Activated CD4-positive, CD25-positive, alpha-beta regulatory T cell treated with anti-CD3 and anti-CD28 coated beads, Interleukin-2, amount 50 U/mL, for 16 hours (primary cell): ENCODE measurements at regions not wholly inside any gene's neighbourhood (a gene's known extent, or its start where the extent isn't known, plus 50 kb on each side); places are given as distances from the start of the nearest gene placed in this dataset.
"Not testable (repeated sequence)": the region's sequence is repeated elsewhere in the genome, so short reads cannot be mapped to it uniquely, and the experiment has no call there.

Experiments used
- DNase-seq: peaks from one replicate; pipeline ENCODE4 v3.0.0-alpha.2; 2020; ENCODE audit warnings: low read depth, low spot score

DNA sequence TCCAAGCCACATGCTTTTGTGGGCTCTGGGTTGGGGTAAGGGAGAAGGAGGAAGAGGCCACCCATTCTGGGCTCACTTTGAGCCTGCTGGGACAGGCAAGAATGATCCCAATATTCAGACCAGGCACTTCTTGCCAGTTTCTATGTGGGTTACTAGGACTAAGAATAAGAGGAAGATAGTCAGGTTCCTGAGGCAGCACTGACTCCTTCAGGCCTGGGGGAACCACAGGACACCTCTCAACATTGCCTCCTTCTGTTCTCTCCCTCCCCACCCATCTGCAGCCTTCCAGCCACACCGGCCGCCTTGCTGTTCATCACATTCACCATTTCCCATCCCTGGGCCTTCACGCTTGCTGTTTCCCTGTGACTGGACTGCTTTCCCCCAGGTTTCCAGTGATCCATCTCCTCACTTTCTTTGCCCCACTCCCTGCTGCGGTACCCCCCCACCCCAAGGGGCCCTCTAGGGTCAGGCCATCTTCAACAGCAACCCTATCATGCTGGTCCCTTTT is 69.2 kb upstream of the SIRPA start:
- no peak for DNase-seq

DNA sequence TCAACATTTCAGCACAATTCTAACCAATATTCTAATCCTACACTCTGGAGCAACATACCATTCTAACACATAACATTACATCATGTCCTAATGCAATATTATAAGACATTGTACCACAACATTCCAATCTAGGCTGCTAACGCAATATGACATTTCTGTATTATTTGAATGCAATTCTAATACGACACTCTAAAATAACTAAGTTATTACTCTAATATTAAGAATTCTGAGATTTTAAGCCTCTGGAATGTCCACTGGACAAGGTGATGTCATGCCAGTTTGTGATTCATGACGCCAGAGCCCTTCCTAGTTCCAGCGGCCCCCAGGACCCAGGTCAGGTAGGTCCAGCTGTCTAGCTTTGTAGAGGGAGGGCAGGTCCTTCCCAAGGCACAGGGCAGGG is 69.7 kb upstream of the SIRPA start:
- no peak for DNase-seq

DNA sequence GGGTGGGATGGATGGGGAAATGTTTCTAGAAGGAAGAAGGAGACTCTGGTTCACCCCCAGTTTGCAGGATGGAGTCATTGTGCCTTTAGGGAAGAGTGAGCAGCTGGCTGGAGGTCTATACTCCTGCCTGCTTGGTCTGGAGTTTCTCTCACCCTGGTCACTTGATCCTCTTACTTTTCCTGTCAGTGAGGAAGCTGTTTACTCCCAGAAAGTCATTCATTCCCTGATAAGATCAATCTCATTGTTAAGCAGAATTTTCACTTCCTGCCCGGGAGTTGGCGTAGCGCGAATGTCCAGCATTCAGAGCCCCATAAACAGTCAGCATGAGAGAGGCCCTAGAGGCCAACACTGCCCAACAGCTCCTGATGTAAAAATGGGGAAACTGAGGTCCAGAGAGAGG is 70.4 kb upstream of the SIRPA start:
- no peak for DNase-seq

DNA sequence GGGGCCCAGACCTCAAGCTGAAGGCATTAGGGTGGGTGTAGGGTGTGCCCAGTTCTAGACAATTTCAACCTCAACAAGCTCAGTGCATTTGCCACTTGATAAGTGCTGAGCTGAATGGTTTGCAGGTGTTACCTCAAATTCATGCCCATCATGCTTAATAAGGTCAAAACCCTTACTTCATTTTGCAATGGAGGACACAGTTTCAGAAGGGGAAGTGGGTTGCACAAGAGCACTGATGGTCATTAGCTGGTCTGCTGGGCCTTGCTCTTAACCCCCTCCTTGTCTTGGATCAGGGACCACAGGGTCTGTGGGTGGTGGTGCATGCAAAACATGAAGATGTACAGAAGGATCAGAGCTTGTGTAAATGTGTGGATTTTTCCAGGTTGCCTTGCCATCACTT is 71.0 kb upstream of the SIRPA start:
- no peak for DNase-seq

DNA sequence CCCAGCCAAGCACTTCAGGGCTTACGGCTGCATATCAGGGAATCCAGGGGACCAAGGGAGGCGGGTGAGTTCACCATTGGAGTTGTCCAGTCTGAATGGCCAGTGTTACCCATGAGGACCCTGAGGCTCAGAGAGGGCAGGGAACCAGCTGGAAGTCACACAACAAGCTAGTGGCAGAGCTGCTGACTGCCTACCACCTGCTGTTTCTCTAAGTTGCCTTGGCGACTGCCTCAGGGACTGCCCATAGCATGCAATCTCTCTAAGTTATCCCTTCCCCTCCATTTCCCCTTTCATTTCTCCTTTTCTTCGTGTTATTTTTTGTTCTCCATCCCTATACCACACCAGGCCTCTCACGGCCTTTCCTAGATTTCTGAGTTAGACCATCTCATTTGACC is 71.8 kb upstream of the SIRPA start:
- DNase-seq, result no peak

DNA sequence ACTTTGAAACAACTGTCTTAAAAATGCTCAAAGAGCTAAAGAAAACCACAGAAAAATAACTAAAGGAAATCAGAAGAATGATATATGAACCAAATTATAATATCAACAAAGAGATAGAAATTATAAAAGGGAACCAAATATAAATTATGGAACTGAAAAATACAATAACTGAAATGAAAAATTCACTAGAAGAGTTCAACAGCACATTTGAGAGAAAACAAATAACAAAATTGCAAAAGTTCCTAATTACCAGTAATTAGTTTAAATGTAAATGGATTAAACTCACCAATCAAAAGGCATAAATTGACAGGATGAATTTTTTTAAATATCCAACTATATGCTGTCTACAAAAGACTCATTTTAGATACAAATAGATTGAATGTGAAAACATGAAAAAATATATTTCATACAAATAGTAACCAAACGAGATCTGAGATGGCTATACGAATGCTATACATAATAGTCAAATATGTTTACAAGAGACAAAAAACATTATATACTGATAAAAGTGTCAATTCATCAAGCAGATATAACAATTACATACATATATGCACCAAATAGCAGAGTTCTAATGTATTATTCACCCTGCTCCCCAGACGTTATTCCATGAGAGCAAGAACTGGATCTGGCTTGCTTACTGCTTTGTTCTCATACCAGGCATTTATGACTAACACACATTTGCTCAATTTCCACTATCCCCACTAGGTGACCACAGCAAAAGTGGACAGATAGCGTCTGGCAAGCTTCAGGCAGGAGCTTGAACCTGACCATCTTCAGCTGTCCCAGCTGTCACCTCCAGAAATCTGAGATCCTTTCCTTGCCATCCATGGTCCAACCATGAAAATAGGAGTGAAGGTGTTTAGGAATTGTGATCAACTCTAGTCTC is 72.4 kb upstream of the SIRPA start:
- no peak for DNase-seq

DNA sequence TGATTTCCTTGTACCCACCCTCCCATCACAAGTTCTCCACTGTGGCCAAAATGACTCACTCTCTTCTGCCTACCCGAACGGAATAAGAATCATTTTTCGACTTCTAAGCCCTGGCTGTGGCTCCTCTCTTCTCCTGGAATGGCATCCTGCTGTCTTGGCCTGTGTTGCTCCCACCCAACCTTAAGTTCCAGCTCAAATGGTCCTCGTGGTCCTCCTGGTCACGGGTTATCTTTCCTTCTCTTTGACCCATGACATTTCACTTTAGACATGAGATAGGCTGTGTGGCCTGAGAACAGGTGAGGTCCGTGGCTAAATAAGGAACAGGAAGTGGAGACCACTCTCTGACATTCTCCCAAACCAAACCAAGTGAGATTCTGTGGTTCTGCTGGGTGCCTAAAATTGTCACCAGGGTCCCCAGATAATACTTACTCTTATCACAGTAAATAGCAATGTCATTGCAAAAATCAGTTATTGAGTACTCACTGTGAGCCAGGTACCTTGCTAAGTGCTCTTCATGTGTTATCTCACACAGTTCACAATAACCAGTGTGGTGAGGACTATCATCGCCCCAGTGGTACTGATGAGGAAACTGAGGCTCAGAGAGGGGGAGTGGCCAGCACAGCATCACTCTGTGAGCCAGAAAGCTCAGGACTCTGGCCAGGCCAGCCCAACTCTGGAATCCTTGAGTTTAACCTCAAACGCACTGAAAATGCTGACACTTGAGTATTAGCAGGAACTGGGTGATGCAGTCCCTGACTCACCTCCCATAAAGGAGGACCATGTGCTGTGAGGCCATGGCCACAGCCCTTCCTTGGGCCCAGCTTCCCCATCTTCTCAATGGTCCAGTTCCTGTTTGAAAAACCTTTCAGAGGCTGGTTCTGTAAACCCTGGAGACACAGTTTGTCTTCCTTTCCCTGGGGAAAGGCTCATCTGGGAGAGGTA is 74.8 kb upstream of the SIRPA start:
- DNase-seq, result no peak

DNA sequence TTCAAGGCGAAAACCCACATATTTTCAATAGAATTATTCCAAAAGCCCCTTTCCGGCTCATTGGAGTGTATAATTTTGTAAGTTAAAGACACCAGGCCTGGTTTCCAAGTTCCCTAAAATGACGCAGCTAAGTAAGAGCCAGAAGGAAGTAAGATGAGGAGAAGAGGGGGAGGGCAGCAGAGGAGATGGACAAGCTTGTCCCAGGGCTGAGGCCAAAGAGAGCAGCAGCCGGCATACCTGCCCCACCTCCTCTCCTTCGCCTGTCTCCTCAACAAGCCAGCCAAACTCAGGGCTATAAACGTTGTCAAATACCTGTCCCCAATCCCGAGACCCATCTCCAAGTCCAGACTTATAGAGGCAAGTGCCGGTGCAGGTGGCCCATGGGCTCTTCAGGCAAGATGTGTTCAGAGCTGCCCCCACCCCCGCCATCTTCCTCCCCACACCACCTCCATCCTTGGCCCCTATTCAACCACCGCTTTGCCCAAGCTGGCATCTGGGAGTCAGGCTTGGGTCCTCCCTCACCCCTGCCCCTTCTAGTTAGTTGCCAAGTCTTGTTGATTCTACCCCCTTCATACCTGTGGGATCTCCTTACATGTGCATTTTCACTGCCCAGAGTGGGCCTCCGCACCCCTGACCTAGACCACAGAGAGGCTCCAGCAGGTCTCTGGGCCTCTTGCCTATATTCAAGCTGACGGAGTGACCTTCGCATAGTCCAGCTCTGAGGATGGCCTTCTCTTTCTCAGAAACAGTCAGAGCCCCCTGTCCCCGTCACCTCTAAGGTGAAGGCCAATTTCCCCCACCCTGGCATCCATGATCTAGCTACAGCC is 75.7 kb upstream of the SIRPA start:
- no peak for DNase-seq

DNA sequence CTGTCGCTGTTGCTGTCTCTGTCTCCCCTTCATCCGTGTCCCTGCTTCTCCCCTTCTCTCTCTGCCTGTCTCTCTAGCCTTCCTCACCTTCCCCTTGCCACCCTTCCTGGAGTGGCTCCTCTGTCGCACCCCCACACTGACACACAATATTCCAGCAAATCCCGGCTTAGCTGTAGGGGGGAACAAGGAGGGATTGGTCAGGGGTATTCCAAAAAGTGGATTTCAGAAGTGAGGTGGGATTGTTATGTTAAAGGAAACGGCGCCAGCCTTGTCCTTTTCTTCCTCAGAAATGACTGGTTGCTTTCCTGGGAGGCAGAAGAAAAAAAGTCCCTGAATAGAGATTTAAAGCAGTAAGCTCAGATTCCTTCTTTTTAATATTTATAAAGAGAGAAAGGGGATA is 76.3 kb upstream of the SIRPA start:
- DNase-seq, result no peak

DNA sequence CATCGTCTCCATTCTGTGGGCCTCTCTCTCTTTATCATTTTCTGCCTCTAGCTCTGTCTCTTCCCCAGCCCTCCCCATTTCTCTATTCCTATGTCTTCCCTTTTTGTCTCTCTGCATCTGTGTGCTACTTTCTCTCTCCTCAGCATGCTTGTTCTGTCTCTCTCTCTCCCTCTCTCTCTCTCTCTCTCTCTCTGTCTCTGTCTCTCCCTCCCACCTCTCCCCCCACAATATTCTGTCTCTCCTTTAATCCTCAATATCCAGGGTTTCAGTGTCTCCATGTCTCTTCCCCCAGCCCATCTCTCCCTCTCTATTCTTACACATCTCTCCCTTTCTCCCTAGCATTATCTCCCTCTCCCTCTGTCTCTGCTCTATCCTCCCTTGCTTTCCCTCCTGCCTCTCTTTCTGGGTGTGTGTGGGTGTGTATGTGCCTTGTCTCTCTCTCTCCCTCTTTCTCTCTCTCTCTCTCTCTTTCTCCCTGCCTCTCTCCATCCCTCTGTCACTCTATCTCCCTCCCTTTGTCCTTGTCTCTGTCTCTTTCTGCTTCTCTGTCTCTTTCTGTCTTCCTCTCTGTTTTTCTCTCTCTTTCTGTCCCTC is 76.9 kb upstream of the SIRPA start:
- no peak for DNase-seq

DNA sequence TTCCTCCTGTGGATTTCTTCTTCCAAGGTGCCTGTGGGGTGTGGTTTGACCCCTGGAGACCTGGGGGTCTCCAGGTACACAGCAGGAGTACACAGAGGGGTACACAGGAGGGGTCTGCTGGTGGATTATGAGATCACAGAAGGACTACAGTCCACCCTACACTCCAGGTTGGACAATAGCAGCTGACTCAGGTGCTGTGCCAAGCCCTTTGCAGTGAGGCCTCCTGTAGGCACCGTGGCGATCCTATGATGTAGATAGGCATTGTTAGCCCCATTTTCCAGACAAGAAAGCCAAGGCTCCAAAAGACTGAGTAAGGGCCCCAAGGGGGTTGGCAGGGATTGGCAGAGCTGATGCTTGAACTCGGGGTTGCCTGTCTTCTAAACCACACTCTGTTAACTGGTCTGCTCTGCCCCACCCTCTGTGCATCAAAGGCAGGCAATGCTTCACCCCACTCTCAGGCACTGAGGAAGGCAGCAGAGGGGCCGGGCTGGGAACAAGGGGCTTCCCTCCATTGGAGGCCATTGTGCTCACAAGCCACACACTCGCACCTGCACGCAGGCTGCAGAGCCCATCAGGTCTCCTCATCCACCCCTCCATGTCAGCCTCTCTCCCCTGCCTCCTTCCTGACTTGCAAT is 77.5 kb upstream of the SIRPA start:
- DNase-seq, result no peak

DNA sequence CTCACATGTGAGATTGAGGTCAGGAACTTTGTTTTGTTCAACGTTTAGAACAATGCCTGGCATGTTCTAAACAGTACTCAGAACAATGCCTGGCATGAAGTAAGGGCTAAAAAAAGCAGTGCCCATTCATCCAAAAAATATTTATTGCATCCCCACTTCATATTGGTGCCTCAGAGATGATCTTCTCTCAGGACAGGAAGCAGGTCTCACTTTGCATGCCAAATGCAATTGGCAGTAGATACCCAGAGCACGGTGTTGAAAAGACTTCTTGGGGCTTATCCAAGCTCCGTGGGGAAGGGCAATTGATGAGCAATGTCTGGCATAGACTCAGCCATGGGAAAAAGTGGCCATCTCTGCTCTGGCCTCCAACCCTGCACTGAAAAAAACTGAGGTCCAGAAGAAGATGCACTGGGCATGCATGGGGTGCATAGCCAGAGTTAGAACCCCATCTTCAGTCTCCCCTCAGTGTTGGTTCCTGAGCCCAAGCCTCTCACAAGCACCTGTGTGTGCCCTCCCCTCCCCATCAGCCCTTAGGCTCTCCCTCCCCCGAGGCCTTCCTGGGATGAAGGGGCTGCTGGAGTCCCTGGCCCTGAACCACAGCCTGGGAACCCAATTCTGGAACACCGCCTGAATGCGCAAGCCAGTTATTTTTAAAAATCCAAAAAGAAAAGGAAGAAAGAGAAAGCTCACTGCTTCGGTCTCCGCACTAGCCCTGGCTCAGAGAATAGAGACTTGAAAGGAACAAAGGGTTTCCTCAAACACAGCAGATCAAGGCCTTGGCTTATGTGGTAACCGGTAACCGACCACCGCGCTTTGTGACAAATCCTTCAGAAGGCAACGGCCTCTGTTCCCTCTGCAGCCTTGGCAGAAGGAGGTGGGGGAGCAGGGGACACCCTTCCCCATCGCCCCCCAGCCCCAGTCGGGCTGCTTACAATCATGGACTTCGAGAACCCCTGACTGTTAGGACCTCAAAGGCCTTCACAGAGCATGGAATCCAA is 78.5 kb upstream of the SIRPA start:
- DNase-seq, result no peak

DNA sequence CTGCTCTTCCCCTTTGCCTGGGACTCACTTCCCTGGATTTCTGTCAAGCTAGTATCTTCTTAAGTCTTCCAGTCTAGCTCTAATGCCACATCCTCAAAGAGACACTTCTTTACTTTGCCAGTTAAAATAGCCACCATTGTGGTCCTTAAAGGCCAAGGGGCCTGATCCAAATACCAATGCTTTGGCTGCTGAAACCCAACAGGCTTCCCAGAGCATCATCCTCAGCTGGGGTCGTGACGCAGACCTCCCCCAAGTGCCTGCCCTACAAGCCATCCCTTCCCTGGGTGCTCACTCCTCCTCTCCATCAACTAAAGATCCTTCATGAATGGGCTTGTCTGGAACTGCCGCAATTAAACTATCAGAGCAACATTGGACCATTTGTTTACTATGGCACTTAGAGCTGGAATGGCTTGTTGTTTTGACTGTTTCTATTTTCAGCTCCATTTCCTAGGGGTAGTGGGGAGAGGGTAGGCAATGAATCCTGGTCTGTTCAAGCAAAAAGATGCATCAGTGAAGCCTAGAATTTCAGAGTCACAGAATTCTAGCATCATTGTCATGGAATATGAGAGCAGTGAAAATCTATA is 79.6 kb upstream of the SIRPA start:
- DNase-seq, result no peak

DNA sequence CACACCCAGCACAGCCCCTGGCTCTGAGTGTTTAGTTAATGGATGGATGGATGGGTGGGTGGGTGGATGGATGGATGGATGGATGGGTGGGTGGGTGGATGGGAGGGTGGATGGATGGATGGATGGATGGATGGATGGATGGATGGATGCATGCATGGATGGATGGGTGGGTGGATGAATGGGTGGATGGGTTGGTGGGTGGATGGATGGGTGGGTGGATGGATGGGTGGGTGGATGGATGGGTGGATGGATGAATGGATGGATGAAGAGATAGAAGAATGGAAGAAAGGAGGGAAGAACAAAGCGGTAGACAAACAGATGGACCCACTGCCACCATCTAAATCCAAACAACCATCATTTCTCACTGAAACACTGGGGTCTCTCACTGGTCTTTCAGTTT is 80.3 kb upstream of the SIRPA start:
- not testable (repeated sequence) for DNase-seq

DNA sequence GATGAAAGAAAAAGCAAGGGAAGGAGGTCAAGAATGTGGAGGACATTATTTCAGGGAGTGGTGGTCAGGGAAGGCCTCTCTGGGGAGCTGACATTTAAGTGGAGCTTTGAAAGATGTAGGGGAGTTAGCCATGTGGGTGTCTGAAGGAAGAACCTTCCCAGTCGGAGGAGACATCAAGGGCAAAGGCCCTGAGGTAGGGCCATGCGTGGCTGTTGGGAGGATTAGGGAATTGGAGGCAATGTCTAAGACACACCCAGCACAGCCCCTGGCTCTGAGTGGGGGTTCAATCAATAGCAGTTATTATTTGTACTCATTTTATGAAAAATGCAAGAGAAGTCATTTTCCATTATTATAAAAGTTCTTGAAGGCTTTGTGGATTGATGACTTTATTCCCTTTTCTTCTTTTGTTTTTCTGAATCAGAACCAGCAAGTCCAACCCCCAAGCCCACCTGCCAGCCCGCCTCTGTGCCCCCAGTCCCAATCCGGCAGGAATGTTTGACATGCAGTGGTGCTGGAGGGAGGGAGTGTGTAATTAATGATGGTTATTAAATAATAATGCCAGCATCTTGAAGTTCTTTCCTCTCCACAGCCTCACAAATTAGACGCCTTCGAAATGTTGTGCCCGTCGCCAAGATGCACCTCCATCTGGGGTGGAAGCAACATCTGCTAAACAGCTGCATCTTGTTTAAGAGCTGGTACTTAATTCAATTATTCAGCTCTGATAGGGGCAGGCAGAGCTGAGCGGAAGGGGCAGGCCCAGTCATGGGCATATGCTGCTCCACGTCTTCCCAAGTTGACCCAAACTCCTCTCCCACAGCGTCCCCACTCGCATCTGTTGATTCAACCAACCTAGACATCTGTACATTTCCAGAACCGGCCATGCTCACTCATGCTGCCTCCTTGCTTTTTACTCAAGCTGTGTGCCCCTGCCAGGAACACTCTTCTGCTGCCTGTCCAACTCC is 81.3 kb upstream of the SIRPA start:
- DNase-seq, result no peak

DNA sequence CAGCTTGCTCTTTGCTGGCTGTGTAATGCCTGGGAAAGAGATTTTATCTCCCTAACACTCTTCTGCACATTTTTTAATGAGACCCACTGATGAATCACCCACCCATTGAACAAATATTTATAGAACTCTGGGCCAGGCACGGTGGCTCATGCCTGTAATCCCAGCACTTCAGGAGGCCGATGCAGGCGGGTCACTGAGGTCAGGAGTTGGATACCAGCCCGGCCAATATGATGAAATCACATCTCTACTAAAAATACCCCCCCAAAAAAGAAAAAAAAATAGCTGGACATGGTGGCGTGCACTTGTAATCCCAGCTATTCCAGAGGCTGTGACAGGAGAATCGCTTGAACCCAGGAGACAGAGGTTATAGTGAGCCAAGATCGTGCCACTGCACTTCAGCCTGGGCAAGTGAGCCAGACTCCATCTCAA is 82.1 kb upstream of the SIRPA start:
- DNase-seq, result no peak

DNA sequence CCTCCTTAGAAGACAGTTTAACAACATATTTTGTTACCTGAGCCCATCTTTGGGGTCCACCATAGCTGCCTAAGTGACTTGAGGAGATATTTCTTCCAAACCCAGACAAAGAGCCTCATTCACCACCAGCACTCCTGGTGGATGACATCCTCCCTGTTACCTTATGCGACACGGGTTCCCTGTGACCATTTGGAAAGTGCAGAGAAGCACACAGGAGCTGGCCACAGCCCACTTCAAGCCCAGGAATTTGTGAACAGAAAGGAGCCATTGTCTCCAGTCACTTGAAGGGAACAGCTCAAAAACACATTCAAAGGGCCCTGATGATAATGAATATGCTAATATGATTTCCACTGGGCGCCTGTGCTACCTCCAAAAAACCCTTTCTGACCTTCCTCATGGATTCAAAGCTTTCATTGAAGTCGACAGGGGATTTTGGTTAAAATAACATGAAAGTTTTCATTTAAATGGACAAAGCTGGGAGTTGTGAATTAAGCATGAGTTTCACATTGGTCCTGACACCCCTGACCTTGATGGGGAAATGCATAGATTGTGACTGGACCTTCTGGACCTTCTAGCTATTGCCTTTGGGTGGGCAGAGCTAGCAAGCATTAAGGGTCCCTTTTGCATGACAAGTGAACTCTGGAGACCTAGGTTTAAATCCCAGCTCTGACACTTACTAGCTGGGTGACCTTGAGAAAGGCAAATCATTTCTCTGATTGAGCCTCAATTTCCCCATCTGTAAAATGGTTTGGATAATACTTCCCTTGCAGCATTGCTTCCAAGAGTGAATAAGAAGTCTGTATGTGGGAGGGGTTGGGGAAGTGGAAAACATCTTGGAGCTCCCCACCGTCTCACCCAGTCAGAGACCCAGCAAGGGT is 83.3 kb upstream of the SIRPA start:
- no peak for DNase-seq
